ENCODE measurements at regions not wholly inside any gene's neighbourhood (a gene's known extent, or its start where the extent isn't known, plus 50 kb on each side); places are given as distances from the start of the nearest gene placed in this dataset.

DNA sequence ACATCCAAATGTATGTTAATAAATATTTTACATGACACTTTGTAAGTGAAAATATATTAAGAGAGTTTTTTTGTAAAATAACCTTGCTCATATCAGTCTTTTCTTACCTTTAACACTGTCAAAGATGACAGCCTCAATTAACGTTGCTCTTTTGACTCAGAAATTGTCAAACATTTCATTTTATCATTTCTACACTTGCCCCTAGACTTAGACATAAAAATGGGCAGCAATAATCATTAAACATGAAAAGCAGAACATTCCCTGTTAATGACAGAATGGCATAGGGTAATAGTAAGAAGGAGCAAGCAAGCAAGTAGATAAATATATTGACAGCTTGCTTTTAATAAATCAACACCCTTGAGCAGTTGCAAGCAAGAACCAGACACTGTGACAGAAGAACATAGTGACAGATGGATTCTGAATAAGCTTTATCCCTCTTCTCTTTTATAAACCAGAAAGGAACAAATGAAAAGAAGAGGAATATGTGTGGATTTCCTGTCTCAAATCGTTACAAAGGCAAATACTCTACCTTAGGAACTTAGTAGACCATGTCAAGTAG lies 796.0 kb upstream of the CHD1 start:
- no peaks in the 10 kb centered on the region for H3K9me3 ChIP-seq
- TF ChIP-seq, protein P1, sequence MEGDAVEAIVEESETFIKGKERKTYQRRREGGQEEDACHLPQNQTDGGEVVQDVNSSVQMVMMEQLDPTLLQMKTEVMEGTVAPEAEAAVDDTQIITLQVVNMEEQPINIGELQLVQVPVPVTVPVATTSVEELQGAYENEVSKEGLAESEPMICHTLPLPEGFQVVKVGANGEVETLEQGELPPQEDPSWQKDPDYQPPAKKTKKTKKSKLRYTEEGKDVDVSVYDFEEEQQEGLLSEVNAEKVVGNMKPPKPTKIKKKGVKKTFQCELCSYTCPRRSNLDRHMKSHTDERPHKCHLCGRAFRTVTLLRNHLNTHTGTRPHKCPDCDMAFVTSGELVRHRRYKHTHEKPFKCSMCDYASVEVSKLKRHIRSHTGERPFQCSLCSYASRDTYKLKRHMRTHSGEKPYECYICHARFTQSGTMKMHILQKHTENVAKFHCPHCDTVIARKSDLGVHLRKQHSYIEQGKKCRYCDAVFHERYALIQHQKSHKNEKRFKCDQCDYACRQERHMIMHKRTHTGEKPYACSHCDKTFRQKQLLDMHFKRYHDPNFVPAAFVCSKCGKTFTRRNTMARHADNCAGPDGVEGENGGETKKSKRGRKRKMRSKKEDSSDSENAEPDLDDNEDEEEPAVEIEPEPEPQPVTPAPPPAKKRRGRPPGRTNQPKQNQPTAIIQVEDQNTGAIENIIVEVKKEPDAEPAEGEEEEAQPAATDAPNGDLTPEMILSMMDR (IDR thresholded peaks at IDR 0.05) = no peak
- TF ChIP-seq POLR2A (IDR thresholded peaks at IDR 0.05) = no peak
- no peak for DNase-seq
- no peak overlapping the region for H3K27ac ChIP-seq
- H3K27me3 ChIP-seq = no peaks in the 10 kb centered on the region
- H3K4me1 ChIP-seq = no peaks in the 10 kb centered on the region
- intact Hi-C loops (cut with DNase I) = no loop called here
- no peaks in the 10 kb centered on the region for H3K36me3 ChIP-seq
- H3K4me3 ChIP-seq = no peak overlapping the region
- 21 to 25% methylated on average over 2 of the region's 2 CpGs for WGBS, 2 donors

DNA sequence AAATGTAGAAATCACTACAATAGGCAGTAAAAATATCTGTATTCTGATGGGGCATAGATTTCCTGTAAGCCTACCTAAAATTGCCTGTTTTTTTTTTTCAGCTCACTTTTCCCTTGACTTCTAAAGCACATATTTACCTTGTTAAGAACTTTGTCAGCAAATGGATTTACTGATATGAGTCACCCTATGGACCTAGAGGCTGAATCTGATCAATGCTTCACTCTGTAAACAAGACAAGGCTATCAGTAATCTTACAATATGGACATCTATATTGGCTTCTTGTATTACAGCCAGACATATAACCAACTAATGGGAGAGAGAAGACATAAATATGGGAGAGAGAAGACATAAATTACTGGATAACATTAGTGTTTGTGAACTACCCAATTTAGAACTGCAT lies 792.7 kb upstream of the CHD1 start:
- H3K27ac ChIP-seq = no peak overlapping the region
- no peaks in the 10 kb centered on the region for H3K36me3 ChIP-seq
- H3K4me3 ChIP-seq = no peak overlapping the region
- intact Hi-C loops (cut with DNase I) = no loop called here
- TF ChIP-seq POLR2A (IDR thresholded peaks at IDR 0.05) = no peak
- TF ChIP-seq, protein P1 (IDR thresholded peaks at IDR 0.05) = no peak
- no peaks in the 10 kb centered on the region for H3K4me1 ChIP-seq
- H3K27me3 ChIP-seq = no peaks in the 10 kb centered on the region
- no peaks in the 10 kb centered on the region for H3K9me3 ChIP-seq
- no peak for DNase-seq

DNA sequence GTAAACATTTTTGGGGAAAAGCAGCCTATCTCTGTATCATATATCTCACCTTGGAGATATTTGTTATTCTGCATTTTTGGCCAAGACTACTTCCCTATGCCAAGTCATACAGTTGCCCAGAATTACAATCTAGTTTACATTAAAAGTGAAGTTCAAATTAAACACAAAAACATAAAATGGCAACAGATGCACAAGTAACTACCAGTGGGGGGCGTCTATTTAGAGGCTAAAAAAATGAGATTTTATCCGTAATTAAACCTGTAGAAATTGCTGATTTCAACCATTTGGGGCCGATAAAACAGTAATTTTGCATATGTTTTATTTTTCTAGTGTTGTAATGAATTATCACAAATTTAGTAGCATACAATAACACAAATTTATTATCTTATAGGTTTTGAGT lies 787.1 kb upstream of the CHD1 start:
- no peak overlapping the region for H3K27ac ChIP-seq
- peaks cover 0 to 8% (median 0%) of the 10 kb centered on the region in 3 donors for H3K9me3 ChIP-seq
- intact Hi-C loops (cut with DNase I) = no loop called here
- H3K4me3 ChIP-seq = no peak overlapping the region
- H3K27me3 ChIP-seq = no peaks in the 10 kb centered on the region
- H3K4me1 ChIP-seq = no peaks in the 10 kb centered on the region
- no peaks in the 10 kb centered on the region for H3K36me3 ChIP-seq
- 77 to 78% methylated on average over 3 of the region's 3 CpGs for WGBS, 2 donors
- DNase-seq = no peak
- TF ChIP-seq POLR2A (IDR thresholded peaks at IDR 0.05) = no peak
- TF ChIP-seq, protein P1 (IDR thresholded peaks at IDR 0.05) = no peak

DNA sequence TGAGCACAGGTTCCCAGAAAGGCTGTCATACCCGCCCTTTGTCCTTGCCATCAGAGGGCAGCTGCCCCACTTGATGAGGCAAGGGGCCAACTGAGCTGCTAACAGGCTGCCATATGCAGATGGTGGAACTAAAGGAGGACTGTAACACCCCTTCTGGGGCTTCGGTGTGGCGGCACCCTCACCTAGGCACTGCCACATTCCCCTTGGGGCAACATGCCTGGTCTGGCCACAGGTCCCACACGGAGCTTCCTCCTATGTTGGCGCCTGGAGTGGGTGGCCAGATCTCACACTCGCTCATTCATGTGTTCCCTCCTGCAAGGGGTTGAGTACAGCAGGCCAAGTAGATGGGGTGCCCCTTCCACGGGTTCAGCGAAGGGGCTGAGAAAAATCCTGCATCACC lies 777.4 kb upstream of the CHD1 start:
- H3K36me3 ChIP-seq = no peaks in the 10 kb centered on the region
- no peak overlapping the region for H3K4me3 ChIP-seq
- H3K27me3 ChIP-seq = no peaks in the 10 kb centered on the region
- no peak for DNase-seq
- intact Hi-C loops (cut with DNase I) = no loop called here
- TF ChIP-seq POLR2A (IDR thresholded peaks at IDR 0.05) = no peak
- TF ChIP-seq, protein P1 (IDR thresholded peaks at IDR 0.05) = no peak
- no peaks in the 10 kb centered on the region for H3K9me3 ChIP-seq
- 73 to 86% methylated on average over 6 to 7 of the region's 8 CpGs for WGBS, 2 donors
- no peak overlapping the region for H3K27ac ChIP-seq
- H3K4me1 ChIP-seq = no peaks in the 10 kb centered on the region

DNA sequence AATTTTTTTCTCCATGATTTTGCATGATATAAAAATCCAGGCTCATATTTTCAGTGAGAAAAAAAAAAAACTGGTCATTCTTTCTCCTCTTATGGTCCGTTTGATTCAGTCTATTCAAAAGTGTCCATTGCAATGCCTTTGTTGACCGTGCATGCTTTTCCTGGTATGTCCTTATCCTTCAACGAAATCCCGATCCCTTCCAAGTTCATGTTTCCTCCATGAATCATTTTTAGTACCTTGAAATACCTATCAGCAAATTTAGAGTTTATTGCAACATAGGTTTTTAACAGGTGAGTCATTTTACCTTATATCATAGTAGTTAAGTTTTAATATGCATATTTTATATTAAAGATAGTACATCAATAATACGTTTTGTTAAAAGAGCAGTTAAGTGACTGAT lies 773.8 kb upstream of the CHD1 start:
- intact Hi-C loops (cut with DNase I) = no loop called here
- Histone ChIP-seq H3K27ac (no peak overlapping the region), H3K4me1 (no peaks in the 10 kb centered on the region)

More for the DNA sequence above, 773.8 kb upstream of the CHD1 start:
- DNase-seq = no peak
- 72 to 80% methylated on average over 5 of the region's 5 CpGs for WGBS, 2 donors
- no peak for TF ChIP-seq POLR2A (IDR thresholded peaks at IDR 0.05)
- TF ChIP-seq, protein P1 (IDR thresholded peaks at IDR 0.05) = no peak
- Histone ChIP-seq H3K27me3 (no peaks in the 10 kb centered on the region), H3K9me3 (no peaks in the 10 kb centered on the region), H3K36me3 (no peaks in the 10 kb centered on the region), H3K4me3 (no peak overlapping the region)

All from esophagus squamous epithelium (tissue), 5 donors.